ENCODE measurements at regions not wholly inside any gene's neighbourhood (a gene's known extent, or its start where the extent isn't known, plus 50 kb on each side); places are given as distances from the start of the nearest gene placed in this dataset.
"Not testable (repeated sequence)": the region's sequence is repeated elsewhere in the genome, so short reads cannot be mapped to it uniquely, and the experiment has no call there.

DNA sequence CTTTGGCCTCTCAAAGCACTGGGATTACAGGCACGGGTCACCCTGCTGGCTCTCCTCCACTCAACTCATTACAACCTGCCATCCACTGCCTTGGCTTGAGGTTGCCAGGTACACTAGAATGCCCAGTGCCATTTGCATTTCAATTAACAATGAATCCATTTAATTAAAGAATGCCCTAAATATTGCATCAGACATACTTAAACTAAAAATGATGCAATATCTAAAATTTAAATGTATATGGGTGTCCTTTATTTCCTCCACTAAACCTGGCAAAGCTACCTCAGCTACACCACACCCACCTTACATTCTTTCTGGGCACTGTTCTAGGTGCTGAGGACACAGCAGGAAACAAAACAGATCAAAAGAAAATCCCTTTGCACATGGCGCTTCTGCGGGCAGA lies 382.2 kb upstream of the ZFHX3 start:
- no peak for DNase-seq

DNA sequence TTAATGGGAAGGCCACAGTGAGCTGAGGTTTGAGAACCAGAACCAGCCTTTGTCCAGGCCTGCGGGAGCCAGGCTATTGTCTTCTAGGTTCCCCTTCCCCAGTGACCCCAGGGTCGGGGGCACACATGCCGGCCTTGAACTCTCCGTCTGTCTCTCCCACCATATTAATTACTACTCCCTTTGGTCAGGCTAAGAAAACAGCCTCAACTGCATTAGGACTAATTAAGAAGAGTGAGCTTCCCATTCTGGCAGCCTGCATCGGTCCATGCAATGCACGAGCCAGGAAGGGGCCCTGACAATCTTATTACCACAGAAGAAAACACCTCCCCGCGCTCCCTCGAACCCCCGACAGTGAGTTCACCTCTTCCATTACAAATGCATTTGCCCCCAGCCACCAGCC lies 380.2 kb upstream of the ZFHX3 start:
- no peak for DNase-seq

DNA sequence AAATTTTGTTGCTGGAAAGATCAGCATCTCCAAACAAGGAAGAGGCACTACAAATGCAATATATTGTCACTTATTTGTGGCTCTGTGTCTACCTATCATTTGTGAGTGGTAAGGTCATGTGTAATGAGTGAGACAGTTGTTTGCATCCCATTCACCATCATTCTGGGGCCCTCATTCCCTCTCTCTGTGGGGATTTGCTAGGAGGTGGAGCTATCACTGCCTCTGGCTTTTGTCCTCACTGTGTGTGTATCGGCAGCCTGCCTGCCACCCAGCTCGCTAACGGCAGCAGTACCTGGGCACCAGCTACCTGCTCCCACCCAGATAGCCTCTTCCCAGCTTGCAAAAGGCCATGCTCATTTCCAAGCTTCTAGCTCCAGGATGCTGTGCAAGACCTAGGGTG lies 379.2 kb upstream of the ZFHX3 start:
- DNase-seq = no peak

DNA sequence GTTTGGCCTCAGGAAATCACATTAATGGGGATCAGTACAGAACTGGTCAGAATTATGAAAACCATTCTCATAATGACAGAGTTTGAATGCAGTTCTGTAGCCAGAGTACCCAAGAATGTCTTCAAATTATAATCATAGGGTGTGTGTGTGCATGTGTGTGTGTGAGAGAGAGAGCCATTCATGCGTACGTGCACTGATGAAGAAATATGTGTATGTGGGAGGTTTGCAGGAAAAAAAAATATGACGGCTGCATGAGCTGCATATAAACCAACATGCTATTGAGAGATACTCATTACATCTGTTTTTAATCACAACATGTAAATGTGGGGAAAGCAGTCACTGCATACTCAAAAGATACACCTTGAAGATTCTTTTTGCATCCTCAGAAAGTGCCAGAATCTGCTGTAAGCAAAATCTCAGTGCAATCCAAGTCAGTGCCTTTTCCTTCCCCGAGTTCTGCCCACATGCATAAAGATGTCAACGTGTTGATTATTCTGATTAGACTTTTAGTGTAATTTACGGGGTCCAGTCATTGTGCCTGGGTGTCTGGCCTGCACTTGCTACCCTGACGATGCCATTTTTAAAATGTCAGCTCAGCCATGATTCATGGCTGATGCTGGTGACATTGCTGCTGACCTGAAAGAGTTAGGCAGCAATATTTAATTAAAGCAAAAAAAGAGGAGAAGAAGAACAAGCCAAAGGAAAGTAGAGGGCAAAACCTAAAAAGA lies 378.7 kb upstream of the ZFHX3 start:
- DNase-seq = no peak

DNA sequence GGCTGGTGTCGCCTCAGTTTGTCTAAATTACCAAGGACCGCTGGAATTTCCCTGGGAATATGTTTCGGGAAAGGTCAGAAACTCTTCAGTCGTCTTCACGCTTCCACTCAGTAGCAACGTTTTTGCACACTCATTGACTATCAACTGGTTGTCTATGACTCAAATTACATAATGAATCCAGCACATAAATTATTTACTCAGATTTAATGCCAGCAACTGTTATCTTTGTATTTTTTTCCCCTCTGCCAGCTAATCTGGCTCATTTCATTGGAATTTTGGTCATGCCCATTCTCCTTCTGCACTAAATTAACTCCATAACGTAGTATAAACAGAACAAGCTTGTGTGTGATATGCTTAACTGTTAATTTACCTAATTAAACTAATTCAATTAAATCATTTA lies 372.7 kb upstream of the ZFHX3 start:
- DNase-seq = no peak

DNA sequence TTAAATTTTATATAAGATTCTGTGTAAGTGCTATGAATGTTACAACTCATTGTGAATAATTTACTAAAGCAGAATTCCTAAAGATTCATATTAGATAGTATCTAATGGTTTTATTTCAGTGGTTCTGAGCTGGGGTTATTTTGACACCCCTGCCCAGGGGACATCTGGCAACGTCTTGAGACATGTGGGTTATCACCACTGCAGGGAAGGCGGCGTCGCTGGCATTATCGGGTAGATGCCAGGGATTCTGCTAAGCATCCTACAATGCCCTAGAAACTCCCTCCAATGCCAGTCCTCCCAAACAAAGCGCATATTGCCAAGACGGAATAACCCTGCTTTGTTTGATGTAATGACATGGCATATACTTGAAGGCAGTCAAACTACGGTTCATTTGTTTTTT lies 372.3 kb upstream of the ZFHX3 start:
- no peak for DNase-seq

DNA sequence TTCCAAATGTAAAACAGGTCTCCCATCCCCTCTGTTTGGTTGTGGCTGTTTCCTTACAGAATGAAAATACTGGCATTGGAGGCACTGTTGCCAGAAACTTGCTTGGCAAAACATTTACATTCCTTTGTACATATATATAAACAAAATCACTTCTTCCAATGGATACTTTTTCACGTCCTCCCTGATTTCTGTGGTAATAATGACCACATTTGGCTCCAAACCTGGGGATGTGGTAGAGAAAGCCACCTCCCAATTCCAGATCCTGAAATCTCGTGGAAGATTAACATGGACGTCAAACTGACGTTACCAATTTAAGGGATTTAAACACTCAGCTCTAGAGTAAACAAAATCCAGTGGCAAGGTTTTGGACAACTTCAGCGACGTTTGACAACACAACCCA lies 370.8 kb upstream of the ZFHX3 start:
- no peak for DNase-seq

DNA sequence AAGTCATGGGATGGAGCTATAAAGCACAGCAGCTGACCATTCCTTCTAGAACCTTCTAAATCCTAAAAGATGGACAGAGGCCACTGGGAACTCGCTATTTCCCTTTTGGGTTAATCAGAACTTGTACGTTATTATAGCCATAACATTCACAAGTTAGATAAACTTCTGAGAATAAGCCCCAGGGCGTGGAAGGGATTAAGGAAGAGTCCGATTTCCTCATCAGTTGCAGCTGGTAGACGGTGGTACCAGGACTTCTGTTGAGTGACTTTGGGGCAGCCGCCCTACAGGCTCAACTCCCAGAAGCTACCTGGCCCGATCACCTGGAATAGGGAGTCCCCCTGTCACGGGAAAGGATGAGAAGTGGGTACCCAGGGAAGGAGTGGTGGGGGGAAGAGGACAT lies 370.1 kb upstream of the ZFHX3 start:
- DNase-seq = no peak

DNA sequence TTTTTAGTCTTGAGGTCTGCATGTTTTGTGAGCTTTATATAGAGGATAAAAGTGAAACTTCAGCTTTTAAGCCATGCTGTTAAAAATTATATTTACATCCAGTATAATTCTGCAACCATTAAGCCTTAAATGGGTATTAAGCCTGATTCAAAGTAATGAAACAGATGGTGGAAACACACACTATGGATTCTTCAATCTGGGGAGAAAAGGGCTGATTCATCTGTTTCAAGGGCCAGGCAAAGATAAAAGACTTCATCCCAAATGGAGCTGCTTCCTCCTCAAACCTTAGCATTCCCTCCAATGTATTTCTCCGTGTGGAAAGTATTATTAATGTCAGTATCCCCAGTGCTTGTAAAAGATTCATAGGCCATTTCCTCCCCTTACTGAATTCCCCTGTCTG lies 367.4 kb upstream of the ZFHX3 start:
- DNase-seq = no peak

DNA sequence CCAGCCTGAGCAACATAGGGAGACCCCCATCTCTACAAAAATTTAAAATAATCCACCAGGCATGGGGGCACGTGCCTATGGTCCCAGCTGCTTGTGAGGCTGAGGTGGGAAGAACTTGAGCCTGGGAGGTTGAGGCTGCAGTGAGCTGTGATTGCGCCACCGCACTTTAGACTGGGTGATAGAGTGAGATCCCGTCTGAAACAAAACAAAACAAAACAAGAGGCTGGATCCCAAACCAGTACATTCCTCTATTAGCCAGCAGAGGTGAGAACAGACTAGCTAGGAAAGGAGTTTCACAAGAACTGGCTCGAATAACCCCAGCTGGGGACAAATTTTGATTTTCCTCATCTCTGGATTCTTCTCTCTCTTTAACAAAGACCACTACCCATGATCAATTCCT lies 366.7 kb upstream of the ZFHX3 start:
- no peak for DNase-seq

DNA sequence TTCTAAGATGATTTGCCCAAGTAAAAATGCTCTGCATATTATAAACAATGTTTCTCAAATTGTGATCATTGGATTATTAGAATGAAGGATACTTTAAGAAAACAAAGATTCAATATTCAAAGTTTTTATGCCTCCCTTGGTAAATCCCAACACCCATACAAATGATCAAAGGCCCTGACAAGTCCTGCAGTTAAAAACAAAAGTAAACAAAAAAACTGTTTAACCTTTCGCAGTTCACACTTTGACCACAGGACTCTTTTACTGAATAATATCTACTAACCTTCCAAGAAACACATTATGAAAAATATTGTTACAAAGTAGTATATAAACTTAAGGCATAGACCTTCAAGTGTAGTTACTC lies 365.9 kb upstream of the ZFHX3 start:
- DNase-seq = no peak

DNA sequence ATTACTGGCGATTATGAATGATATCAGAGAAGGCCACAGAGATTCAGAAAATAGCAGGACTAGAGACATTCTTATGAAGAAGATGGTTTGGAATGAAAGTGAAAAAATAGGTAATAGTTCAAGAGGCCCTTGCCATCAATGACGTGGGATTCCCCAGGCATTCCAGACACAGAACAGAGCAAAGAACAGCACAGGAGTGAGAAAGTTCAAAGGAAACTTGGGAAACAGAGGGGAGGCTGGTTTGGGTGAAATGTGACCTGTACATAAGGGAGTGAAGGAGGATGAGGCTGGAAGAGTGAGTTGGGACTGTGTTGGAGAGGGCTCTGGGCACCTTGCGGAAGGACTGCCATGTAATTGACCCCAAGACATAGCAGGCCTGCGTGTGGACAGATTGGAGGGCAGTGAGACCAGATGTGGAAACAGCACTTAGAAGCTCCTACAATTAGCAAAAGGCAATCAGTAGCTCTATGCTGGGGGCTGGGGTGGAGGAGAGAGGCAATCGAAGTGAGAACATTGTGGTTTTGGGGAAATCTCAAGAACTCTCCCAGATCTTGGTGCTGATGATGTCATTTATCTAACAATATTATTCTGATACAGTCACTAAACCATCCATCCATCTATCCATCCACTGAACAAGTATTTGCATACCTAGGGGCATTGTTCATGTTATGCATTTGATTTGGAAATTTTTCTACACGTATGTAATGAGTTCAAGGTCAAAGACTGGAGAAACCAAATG lies 365.3 kb upstream of the ZFHX3 start:
- no peak for DNase-seq

DNA sequence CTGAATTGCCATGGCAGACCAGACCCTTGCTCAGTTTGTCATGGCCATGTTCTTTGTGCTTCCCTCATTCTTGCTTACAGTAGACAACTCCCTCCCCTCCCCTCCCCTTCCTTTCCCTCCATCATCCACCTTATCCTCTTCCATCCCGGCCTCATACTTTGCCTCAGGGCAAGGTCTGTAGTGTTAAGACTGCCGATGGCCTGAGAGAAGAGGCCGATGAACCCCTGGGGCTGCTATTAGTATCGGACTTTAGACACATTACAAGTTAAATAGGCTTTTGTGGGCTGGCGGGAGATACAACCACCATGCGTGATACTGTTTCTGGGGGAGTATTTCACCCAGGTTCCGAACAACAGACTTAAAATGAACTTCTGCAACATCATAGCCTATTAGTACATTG lies 364.5 kb upstream of the ZFHX3 start:
- no peak for DNase-seq

DNA sequence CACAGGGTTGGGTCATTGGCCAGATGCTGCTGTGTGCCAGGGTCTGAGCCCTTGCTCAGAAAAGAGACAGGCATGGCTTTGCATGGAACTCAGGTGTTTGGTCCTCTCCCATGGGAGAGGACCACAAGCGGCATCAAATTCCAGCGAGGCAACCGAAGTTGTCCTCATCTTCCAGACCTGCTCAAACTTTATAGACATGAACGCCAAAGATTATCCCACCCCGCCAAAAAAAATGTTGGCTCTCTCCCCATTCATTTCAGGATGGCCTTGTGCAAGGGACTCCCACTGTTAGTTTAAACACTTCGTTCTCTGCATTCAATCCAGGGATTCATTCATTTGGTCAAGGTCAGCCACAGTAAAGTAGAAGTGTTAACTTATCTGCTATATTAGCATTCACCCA lies 360.8 kb upstream of the ZFHX3 start:
- DNase-seq = no peak

DNA sequence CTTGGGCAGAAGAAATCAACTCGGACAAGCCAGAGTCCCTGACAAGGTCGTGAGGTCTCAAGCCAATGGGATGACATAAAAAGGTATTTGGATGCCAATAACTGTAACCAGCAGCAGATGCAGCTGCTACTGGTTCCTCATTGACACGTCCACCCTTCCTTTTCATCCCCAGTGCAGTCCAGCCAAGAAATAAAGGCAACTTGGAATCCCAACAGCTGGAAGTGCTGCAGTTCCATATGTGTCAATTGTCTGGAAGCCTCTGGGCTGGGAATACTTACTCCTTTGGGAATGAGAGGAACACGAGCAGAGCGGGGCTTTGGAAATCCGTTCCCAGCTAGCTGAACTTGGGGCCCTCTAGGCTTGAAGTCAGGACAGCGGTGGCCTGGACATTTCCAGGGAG lies 360.4 kb upstream of the ZFHX3 start:
- DNase-seq = no peak

DNA sequence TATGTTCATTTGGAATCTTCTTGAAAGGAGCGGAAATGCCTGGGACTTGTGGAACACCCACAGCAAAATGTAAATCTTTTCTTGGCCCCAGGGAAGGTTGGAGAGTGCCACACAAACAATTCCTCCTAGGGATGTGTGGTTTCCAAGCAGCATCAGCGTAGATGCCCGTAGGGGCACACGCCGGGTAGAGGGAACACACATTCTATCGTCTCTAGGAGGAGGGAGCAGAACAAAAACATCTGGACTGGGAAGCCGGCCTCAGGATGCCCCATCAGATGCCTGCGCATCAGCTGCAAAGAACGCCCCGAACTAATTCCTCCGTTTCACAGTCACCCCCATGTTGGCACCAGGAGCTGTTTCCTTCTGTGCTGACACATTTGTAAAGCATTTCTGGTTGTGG lies 357.9 kb upstream of the ZFHX3 start:
- no peak for DNase-seq

DNA sequence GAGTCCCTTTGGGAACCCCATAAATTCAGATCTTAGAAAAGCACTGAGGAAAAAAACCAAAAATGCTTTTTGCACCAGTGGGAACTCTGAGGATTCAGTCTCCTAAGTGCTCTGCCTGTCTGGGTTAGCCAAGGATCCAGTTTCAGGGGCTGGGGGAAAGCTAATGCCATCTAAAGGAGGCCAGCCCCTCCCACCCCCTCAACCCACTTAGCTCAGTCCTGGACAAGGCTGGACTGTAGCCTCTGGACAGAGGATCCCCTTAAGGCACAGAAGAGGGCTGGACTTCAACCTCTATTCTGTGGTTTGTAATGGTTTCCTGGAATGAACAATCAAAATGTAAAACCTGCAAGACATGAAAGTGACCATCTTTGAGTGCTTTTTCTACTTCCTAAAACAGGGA lies 356.1 kb upstream of the ZFHX3 start:
- no peak for DNase-seq

DNA sequence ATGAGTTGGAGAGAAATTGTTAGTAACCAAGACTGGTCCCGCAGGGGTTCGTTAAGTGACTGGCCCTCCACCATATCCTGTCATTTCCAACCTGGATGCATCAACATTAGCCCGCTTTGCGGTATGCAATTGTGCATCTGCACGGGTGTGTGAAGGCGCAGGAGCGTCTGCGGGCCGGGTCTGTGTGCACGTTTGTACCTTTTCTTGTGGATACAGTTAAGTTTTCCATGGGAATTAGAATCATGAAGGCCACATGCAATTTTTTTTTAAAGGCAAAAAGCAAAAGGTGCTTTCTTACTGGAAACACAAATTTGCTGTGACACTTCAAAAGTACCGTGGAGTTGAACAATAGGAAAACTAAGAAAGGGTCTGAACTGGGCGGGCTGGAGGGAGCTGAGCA lies 355.4 kb upstream of the ZFHX3 start:
- no peak for DNase-seq

DNA sequence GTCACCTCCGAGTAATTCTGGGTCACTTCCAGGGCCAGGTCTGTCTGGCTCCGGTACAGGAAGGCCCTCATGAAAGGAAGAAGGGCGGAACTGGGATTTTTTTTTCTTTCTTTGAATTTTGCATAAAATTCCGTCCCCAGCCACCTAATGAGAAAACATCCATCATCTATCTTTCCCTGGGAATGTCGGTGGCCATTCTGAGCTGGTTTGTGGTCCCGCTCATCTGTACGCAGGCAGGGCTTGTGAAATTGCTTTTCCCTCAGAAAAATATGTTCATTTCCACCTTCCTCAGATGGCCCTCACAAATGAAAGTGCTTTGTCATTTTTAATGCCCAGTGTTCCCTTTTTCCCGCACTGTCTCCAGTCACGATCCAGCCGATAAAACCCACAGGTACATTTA lies 353.0 kb upstream of the ZFHX3 start:
- no peak for DNase-seq

DNA sequence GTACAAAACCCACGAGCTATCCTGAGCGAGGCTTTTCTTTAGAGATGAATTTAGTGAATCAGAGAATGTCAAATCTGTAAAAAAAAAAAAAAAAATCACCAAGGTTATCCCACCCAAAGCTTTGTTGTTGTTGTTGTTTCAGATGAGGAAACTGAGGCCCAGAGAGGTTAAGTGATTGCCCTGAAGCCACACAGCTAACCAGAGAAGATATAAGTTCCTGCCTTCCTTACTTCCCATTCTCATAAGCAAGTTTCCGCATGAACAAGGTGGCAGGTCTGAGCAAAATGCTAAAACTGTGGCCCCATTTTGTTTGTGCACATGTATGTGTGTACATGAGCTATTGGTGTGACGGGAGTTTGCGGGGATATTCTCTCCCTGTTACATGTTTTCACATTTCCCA lies 352.1 kb upstream of the ZFHX3 start:
- no peak for DNase-seq

DNA sequence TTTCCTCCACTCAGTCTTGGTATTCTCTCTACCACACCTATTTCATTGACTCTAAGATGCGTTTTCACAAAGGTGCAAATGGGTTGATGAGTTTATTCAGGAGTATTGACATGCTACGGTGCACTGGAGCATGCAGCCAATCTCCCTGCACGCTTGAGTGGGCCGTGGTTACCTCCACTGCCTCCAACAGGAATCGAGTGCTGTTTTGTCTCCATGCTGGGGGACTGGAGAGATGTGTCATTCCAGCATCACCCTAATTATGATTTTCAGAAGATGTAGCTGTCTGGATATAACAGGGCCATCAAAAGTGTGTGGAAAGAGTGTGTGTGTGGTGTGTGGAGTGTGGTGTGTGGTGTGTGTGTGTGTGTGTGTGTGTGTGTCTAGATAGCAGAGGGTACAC lies 351.6 kb upstream of the ZFHX3 start:
- DNase-seq = no peak

DNA sequence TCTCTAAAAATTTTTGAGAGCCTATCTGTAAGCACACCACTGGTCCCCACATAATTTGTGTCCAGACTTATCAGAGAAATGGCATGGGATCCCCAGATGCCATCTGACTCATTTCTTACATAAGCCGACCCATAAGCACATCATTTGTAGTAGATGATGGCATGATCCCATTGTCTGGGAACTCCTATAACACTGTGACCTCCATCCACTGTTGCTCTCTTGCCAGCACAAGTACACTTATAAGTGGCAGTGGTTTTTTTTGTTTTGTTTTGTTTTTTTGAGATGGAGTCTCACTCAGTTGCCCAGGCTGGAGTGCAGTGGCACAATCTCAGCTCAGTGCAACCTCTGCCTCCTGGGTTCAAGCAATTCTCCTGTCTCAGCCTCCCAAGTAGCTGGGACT lies 350.7 kb upstream of the ZFHX3 start:
- not testable (repeated sequence) for DNase-seq

DNA sequence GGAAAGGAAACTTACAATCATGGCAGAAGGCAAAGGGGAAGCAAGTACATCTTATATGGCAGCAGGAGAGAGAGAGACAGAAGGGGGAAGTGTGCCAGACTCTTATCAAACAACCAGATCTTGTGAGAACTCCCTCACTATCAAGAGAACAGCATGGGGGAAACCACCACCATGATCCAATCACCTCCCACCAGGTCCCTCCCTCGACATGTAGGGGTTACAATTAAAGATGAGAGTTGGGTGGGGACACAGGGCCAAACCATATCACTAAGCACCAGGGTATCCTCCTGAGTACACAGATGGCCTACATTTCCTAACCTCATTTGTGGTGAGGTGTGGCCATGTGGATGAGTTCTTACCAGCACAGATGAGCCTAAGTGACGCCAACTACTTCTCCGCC lies 348.6 kb upstream of the ZFHX3 start:
- no peak for DNase-seq

DNA sequence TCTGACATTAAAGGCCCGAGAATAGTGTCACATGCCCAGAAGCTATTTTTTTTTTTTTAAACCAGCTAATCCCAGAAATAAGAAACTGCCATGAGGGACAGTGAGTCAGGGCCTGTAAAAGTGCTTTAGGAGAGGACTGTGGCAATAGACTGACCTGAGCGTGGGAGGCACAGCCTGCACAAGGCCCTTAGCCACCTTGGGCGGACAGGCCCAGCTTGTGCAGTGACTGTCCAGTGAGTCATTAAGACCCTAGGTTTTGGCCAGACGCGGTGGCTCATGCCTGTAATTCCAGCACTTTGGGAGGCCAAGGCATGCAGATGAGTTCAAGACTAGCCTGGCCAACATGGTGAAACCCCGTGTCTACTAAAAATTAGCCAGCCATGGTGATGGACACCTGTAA lies 343.0 kb upstream of the ZFHX3 start:
- no peak for DNase-seq

DNA sequence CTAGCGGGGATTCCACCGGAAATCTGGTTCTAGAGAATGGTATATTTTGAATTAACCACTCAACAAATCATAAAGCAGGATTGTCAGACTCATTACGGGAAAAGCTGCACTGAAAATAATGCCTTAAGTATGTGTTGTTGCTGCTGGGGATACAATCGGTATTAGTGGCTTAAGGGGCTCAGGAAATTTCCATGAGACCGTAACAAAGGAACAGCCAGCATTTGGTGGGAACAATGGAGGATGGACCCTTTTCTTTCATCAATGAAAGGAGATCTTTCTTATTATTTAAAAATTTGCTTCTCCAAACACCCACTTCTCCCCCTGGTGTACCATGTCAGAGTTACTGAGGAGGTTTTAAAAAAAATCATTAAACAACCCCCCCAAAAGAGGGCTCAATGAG lies 342.6 kb upstream of the ZFHX3 start:
- DNase-seq = no peak

Measured in suppressor macrophage treated with lipopolysaccharide for 4 hours (primary cell).